Glutamatergic neuron (in vitro differentiated cells): ENCODE measurements at regions not wholly inside any gene's neighbourhood (a gene's known extent, or its start where the extent isn't known, plus 50 kb on each side); places are given as distances from the start of the nearest gene placed in this dataset.

Experiments
- DNase-seq: peaks from one replicate; pipeline ENCODE4 v3.0.0; 2022
- H3K27ac Mint-ChIP-seq: one replicate; pipeline ENCODE4 v1.8.0; 2020; ENCODE audit warnings: mild to moderate bottlenecking, mixed read lengths, inconsistent platforms; ENCODE audit not compliant: unreplicated experiment
- H3K27me3 Mint-ChIP-seq: one replicate; pipeline ENCODE4 v1.8.0; 2020; ENCODE audit warnings: mild to moderate bottlenecking, moderate library complexity, mixed read lengths, inconsistent platforms; ENCODE audit not compliant: unreplicated experiment
- H3K36me3 Mint-ChIP-seq: one replicate; pipeline ENCODE4 v1.8.0; 2020; ENCODE audit warnings: mild to moderate bottlenecking, mixed read lengths, inconsistent platforms; ENCODE audit not compliant: unreplicated experiment
- H3K4me1 Mint-ChIP-seq: one replicate; pipeline ENCODE4 v1.8.0; 2020; ENCODE audit warnings: mild to moderate bottlenecking, low read depth, mixed read lengths, inconsistent platforms; ENCODE audit not compliant: unreplicated experiment
- H3K4me3 Mint-ChIP-seq: one replicate; pipeline ENCODE4 v1.8.0; 2020; ENCODE audit warnings: mild to moderate bottlenecking, mixed read lengths, inconsistent platforms; ENCODE audit not compliant: unreplicated experiment
- H3K9me3 Mint-ChIP-seq: one replicate; pipeline ENCODE4 v1.8.0; 2020; ENCODE audit warnings: mild to moderate bottlenecking, moderate library complexity, mixed read lengths, inconsistent platforms; ENCODE audit not compliant: unreplicated experiment
- TF ChIP-seq, protein P1 (sequence below): fragments of 200-600 bp; sonication (generic); IDR thresholded peaks from one replicate; pipeline ENCODE4 v1.5.0; 2021; ENCODE audit not compliant: partially characterized antibody, unreplicated experiment

DNA sequence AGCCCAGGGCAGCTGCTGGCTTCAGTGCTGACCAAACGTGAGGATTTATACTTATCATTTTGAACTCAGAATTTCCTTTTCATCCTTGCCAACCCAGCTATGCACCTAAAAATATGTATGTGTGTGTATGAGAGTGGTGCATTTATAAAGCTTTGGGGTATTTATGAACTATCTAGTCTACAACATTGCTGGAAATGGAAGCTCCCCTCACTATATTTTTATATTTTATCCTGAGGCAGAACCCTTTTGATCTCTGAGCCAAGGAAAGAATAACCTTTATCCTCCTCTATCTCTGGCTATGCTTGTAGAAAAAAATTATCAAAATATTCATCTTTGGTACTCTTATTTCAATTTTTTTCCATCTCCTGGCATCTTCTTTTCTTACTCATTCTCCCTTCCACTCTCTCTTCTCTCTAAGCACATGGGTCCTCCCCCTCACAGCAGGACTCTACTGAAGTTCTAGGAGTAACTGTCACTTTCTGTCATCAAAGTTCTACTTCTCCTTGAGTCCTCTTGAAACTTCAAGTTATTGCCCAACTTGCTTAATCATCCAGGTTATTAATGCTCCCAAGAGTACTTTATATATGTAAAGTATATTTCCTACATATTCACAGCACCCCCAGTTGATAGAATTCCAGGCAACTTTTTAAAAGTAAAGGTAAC lies 190.9 kb downstream of the HINT1 start:
- Mint-ChIP-seq H3K9me3 (no peaks in the 10 kb centered on the region), H3K36me3 (no peaks in the 10 kb centered on the region), H3K4me3 (no peak overlapping the region), H3K27ac (no peak overlapping the region), H3K27me3 (no peaks in the 10 kb centered on the region), H3K4me1 (no peaks in the 10 kb centered on the region)
- TF ChIP-seq, protein P1, sequence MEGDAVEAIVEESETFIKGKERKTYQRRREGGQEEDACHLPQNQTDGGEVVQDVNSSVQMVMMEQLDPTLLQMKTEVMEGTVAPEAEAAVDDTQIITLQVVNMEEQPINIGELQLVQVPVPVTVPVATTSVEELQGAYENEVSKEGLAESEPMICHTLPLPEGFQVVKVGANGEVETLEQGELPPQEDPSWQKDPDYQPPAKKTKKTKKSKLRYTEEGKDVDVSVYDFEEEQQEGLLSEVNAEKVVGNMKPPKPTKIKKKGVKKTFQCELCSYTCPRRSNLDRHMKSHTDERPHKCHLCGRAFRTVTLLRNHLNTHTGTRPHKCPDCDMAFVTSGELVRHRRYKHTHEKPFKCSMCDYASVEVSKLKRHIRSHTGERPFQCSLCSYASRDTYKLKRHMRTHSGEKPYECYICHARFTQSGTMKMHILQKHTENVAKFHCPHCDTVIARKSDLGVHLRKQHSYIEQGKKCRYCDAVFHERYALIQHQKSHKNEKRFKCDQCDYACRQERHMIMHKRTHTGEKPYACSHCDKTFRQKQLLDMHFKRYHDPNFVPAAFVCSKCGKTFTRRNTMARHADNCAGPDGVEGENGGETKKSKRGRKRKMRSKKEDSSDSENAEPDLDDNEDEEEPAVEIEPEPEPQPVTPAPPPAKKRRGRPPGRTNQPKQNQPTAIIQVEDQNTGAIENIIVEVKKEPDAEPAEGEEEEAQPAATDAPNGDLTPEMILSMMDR, result no peak
- DNase-seq, result no peak

DNA sequence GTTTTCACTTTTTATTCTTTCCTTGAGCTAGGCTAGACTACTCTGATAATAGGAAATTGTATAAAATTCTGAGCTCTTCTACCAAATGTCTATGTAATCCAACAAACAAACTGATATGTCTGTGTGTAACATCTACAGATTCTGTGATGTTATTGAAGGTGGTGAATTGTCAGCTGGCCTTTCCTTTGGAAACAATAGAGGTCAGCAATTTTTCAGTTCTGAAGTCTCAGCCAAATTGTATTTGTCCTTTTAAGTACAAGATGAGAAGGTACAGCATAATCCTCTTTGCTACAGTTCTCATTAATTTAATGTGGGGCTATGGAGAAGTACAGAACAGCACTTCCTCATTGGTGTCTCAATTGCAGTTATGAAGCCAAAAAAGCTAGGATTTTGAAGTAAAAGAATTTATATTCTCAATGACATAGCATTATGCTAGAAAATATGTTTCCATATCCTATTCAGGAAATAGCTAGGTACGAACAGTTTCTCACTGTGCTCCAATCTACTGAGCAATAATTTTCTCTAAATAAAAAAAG lies 198.0 kb downstream of the HINT1 start:
- no peak for DNase-seq
- H3K36me3 Mint-ChIP-seq, result peaks cover 6% of the 10 kb centered on the region
- TF ChIP-seq, protein P1, result no peak
- H3K4me1 Mint-ChIP-seq, result no peaks in the 10 kb centered on the region
- peaks cover 4% of the 10 kb centered on the region for H3K9me3 Mint-ChIP-seq
- no peak overlapping the region for H3K4me3 Mint-ChIP-seq
- H3K27ac Mint-ChIP-seq, result no peak overlapping the region
- no peaks in the 10 kb centered on the region for H3K27me3 Mint-ChIP-seq

DNA sequence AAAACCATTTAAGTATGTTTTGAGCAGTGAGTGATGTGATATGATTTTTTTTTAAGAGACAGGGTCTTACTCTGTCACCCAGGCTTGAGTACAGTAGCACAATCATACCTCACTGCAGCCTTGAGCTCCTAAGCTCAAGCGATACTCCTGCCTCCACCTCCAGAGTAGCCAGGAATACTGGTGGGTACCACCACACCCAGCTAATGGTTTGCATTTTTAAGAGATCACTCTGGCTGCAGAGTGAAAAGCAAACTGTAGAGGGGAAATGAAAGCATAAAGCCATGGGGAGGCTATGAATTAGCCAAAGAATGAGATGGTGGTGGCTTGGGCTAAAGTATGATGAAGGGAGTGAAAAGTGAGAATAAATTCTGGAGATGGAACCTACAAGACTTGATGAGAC lies 199.1 kb downstream of the HINT1 start:
- Mint-ChIP-seq H3K27me3 (no peaks in the 10 kb centered on the region), H3K27ac (no peak overlapping the region), H3K36me3 (peaks cover 6% of the 10 kb centered on the region), H3K4me1 (no peaks in the 10 kb centered on the region), H3K4me3 (no peak overlapping the region), H3K9me3 (peaks cover 4% of the 10 kb centered on the region)
- DNase-seq, result no peak
- TF ChIP-seq, protein P1, result no peak

DNA sequence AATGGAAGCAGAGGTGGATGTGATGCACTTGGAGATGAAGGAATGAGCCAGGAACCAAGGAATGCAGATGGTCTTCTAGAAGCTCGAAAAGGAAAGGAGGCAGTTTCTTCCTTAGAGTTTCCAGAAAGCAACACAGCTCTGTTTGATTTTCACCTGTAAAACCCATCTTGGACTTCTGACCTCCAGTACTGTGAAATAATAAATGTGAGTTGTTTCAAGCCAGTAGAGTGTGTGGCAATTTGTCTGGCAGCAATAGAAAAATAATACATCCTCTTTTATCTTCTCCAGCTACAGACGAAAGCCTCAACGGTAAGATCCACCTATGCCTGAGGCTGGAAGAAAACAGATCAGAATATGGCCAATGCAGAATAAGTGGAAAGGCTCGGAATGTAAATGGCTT lies 199.7 kb downstream of the HINT1 start:
- TF ChIP-seq, protein P1, result no peak
- Mint-ChIP-seq H3K27me3 (no peaks in the 10 kb centered on the region), H3K4me1 (no peaks in the 10 kb centered on the region), H3K27ac (no peak overlapping the region), H3K36me3 (peaks cover 6% of the 10 kb centered on the region), H3K9me3 (peaks cover 4% of the 10 kb centered on the region), H3K4me3 (no peak overlapping the region)
- DNase-seq, result no peak
